ENCODE measurements at regions not wholly inside any gene's neighbourhood (a gene's known extent, or its start where the extent isn't known, plus 50 kb on each side); places are given as distances from the start of the nearest gene placed in this dataset.

DNA sequence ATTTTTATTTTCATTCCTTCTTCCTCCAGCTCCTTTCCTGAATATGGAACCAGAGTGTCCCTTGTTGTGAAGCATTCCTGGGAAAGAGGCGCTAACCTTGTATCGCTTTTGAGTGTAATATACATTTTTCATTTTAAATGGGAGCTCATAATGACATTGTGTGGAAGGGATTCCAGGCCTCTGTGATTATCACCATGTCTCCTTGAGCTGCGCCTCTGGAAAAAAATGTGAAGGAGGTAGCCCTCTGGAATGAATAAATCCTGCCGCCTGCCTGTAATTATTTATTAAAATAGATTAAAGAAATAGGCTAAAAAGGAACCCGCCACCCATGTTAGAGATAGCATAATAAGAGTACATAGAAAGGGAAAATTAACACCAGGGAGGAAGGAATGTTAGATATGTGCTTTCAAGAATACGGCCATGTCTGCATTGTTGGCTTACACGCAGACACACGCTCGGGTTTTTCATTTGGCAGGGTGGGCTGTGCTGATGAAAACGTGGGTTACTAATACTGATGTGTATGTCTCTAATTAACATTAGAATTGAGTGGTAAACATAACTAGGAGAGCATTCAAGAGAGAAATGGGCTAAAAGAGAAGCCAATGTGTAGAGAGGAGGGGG, 138.5 kb downstream of the LINC00237 start:
- TF ChIP-seq, protein P1, sequence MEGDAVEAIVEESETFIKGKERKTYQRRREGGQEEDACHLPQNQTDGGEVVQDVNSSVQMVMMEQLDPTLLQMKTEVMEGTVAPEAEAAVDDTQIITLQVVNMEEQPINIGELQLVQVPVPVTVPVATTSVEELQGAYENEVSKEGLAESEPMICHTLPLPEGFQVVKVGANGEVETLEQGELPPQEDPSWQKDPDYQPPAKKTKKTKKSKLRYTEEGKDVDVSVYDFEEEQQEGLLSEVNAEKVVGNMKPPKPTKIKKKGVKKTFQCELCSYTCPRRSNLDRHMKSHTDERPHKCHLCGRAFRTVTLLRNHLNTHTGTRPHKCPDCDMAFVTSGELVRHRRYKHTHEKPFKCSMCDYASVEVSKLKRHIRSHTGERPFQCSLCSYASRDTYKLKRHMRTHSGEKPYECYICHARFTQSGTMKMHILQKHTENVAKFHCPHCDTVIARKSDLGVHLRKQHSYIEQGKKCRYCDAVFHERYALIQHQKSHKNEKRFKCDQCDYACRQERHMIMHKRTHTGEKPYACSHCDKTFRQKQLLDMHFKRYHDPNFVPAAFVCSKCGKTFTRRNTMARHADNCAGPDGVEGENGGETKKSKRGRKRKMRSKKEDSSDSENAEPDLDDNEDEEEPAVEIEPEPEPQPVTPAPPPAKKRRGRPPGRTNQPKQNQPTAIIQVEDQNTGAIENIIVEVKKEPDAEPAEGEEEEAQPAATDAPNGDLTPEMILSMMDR (IDR thresholded peaks at IDR 0.05), result no peak
- no peak for TF ChIP-seq ZFX (IDR thresholded peaks at IDR 0.05; ENCODE audit: borderline replicate concordance)

Data from 22Rv1 (cell line).